Sigmoid colon (tissue), 4 donors: ENCODE measurements at regions not wholly inside any gene's neighbourhood (a gene's known extent, or its start where the extent isn't known, plus 50 kb on each side); places are given as distances from the start of the nearest gene placed in this dataset.

Experiments used
- CTCF ChIP-seq, 4 experiments: fragments of 450-650 bp in 3 of 4; fragments of 200-600 bp in 1 of 4; IDR thresholded peaks; one replicate each; pipeline ENCODE4 v1.5.1; 2016 to 2019; ENCODE audit warnings: antibody characterized with exemption in 4 of 4, mild to moderate bottlenecking in 3 of 4, moderate library complexity in 2 of 4
- EP300 ChIP-seq, 4 donors: sonication (generic); formaldehyde crosslinking; IDR thresholded peaks; one replicate each; pipeline ENCODE4 v1.6.1; 2017; ENCODE audit warnings: antibody characterized with exemption in 4 of 4

DNA sequence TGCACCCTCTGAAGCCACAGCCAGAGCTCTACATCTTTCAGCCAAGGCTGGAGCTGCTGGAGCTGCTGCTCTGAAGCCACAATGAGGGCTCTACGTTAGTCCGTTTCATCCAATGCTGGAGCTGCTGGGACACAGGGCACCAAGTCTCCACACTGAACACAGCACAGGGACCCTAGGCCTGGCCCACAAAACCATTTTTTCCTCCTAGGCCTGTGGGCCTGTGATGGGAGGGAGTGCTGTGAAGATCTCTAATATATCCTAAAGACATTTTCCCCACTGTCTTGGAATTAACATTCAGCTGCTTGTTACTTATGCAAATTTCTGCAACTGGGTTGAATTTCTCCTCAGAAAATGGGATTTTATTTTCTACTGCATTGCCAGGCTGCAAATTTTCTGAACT lies 441.4 kb upstream of the FAT3 start:
- TF ChIP-seq CTCF (IDR thresholded peaks at IDR 0.05) (no peak), EP300 (IDR thresholded peaks at IDR 0.05) (no peak)
